Spleen (tissue), 7 donors: ENCODE measurements at regions not wholly inside any gene's neighbourhood (a gene's known extent, or its start where the extent isn't known, plus 50 kb on each side); places are given as distances from the start of the nearest gene placed in this dataset.

Source experiments
- POLR2A ChIP-seq, 3 donors: fragments of 450-650 bp; IDR thresholded peaks; one replicate each; pipeline ENCODE4 v1.5.1; 2017; ENCODE audit warnings: antibody characterized with exemption in 3 of 3, mild to moderate bottlenecking in 1 of 3
- POLR2AphosphoS5 ChIP-seq, 3 donors: sonication (generic); formaldehyde crosslinking; IDR thresholded peaks; one replicate each; pipeline ENCODE4 v1.5.1; 2017; ENCODE audit warnings: antibody characterized with exemption in 3 of 3
- TF ChIP-seq, protein P1 (sequence below), 11 experiments: fragments of 200-600 bp in 7 of 11; fragments of 450-650 bp in 4 of 11; sonication (generic) in 4 of 11; IDR thresholded peaks in 8 of 11; conservative IDR thresholded peaks in 3 of 11; 1 replicate in 7 of 11; 2 replicates in 4 of 11; pipeline versions ENCODE4 v1.4.0 to v1.8.0; 2016 to 2021; ENCODE audit warnings: antibody characterized with exemption in 11 of 11, inconsistent platforms in 4 of 11, mild to moderate bottlenecking in 1 of 11
- donor health status: DM: no; HTN: no; CAD: no; lungs with moderate emphysema.
- donor health status: DM: no; HTN: no; CAD: no.
- donor health status: DM: no; HTN: no; CAD: no.

DNA sequence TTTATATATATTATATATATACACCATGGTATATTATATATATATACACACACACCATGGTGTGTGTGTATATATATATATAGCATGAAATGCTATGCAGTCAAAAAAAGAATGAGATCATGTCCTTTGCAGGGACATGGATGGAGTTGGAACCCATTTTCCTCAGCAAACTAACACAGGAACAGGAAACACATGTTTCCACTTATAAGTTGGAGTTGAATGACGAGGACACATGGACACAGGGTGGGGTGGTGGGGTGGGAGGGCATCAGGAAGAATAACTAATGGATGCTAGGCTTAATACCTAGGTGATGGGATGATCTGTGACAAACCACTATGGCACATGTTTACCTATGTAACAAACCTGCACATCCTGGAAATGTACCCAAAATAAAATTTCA lies 293.6 kb upstream of the NDST3 start:
- TF ChIP-seq, protein P1, sequence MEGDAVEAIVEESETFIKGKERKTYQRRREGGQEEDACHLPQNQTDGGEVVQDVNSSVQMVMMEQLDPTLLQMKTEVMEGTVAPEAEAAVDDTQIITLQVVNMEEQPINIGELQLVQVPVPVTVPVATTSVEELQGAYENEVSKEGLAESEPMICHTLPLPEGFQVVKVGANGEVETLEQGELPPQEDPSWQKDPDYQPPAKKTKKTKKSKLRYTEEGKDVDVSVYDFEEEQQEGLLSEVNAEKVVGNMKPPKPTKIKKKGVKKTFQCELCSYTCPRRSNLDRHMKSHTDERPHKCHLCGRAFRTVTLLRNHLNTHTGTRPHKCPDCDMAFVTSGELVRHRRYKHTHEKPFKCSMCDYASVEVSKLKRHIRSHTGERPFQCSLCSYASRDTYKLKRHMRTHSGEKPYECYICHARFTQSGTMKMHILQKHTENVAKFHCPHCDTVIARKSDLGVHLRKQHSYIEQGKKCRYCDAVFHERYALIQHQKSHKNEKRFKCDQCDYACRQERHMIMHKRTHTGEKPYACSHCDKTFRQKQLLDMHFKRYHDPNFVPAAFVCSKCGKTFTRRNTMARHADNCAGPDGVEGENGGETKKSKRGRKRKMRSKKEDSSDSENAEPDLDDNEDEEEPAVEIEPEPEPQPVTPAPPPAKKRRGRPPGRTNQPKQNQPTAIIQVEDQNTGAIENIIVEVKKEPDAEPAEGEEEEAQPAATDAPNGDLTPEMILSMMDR (IDR thresholded peaks at IDR 0.05 in 8 of 11, conservative IDR thresholded peaks at IDR 0.05 in 3 of 11), result no peak
- TF ChIP-seq POLR2A (IDR thresholded peaks at IDR 0.05) (no peak), POLR2AphosphoS5 (IDR thresholded peaks at IDR 0.05) (no peak)
